Prostate gland (tissue), 2 donors: ENCODE measurements at regions not wholly inside any gene's neighbourhood (a gene's known extent, or its start where the extent isn't known, plus 50 kb on each side); places are given as distances from the start of the nearest gene placed in this dataset.

Source experiments
- POLR2A ChIP-seq: fragments of 450-650 bp; IDR thresholded peaks from one replicate; pipeline ENCODE4 v1.6.1; 2016; ENCODE audit warnings: antibody characterized with exemption, mild to moderate bottlenecking
- TF ChIP-seq, protein P1 (sequence below), 4 experiments: fragments of 200-600 bp in 2 of 4; fragments of 450-650 bp in 2 of 4; sonication (generic) in 2 of 4; IDR thresholded peaks; 1 replicate in 3 of 4; 2 replicates in 1 of 4; pipeline ENCODE4 v1.5.1; 2016 to 2019; ENCODE audit warnings: antibody characterized with exemption in 4 of 4, mild to moderate bottlenecking in 2 of 4, moderate library complexity in 2 of 4

DNA sequence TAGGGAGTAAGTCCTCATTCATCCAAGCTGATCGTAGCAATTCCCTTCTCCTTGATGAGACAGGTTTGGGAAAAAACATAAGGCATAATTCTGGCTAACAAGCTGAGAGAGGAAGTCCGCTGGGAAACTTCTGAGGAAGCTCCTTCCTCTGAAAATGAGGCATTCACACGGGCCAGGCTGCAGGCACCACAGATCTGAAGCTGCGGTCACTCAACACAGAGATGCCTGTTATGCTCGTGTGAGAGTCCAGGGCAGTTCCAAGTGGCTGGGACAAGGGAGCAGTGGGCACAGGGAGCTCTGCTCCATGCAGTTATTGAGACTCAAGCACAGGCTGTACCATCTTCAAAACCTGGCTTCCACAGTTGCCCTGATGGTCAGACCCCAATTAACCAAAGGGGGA lies 200.9 kb upstream of the ID2 start:
- TF ChIP-seq, protein P1, sequence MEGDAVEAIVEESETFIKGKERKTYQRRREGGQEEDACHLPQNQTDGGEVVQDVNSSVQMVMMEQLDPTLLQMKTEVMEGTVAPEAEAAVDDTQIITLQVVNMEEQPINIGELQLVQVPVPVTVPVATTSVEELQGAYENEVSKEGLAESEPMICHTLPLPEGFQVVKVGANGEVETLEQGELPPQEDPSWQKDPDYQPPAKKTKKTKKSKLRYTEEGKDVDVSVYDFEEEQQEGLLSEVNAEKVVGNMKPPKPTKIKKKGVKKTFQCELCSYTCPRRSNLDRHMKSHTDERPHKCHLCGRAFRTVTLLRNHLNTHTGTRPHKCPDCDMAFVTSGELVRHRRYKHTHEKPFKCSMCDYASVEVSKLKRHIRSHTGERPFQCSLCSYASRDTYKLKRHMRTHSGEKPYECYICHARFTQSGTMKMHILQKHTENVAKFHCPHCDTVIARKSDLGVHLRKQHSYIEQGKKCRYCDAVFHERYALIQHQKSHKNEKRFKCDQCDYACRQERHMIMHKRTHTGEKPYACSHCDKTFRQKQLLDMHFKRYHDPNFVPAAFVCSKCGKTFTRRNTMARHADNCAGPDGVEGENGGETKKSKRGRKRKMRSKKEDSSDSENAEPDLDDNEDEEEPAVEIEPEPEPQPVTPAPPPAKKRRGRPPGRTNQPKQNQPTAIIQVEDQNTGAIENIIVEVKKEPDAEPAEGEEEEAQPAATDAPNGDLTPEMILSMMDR (IDR thresholded peaks at IDR 0.05): no peak
- no peak for TF ChIP-seq POLR2A
